Endothelial cell of umbilical vein (primary cell): ENCODE measurements at regions not wholly inside any gene's neighbourhood (a gene's known extent, or its start where the extent isn't known, plus 50 kb on each side); places are given as distances from the start of the nearest gene placed in this dataset.

Source experiments
- BruUV-seq: library from RNA; stranded (reverse); fragments of 400-500 nt; replicated peaks from 2 replicates; lab custom pipeline; 2021; lab: Mats Ljungman, UMichigan
- CTCF ChIA-PET: fragments of 300-600, 350-600 bp; sonication (Branson Sonifier 250); formaldehyde crosslinking; loops from one replicate; lab custom pipeline; 2021; ENCODE audit warnings: antibody characterized with exemption, inconsistent platforms; lab: Charles Lee
- POLR2A ChIA-PET: fragments of 300-600, 350-600 bp; sonication (Branson Sonifier 250); formaldehyde crosslinking; loops from one replicate; lab custom pipeline; 2021; ENCODE audit warnings: antibody characterized with exemption, inconsistent platforms; lab: Charles Lee
- DNase-seq: peaks from one replicate; pipeline ENCODE4 v3.0.0-alpha.2; 2011; ENCODE audit warnings: low read depth, low spot score
- FAIRE-seq: peaks from 2 replicates; lab custom pipeline; 2011; peaks lifted over from hg19 to GRCh38; lab: Jason Lieb, UNC
- H2AFZ ChIP-seq: 2 replicates; pipeline ENCODE4 v1.6.0; 2012; ENCODE audit warnings: low read depth, low read length, control low read depth, inconsistent platforms
- H3K27ac ChIP-seq: 2 replicates; pipeline ENCODE4 v1.5.1; 2011; ENCODE audit warnings: low read depth, mild to moderate bottlenecking, control low read depth, low read length, moderate library complexity; ENCODE audit not compliant: insufficient read depth
- H3K27me3 ChIP-seq, 2 experiments: 2 replicates each; pipeline versions ENCODE4 v1.6.0 to v1.6.1; 2011; ENCODE audit warnings: low read length in 2 of 2, mixed read lengths in 1 of 2; ENCODE audit not compliant: control insufficient read depth in 2 of 2, insufficient read depth in 2 of 2
- H3K36me3 ChIP-seq, 2 experiments: 2 replicates in 1 of 2; 3 replicates in 1 of 2; pipeline ENCODE4 v1.5.1; 2011; ENCODE audit warnings: low read length in 2 of 2, mild to moderate bottlenecking in 1 of 2, moderate library complexity in 1 of 2; ENCODE audit not compliant: control insufficient read depth in 2 of 2, insufficient read depth in 2 of 2; ENCODE audit errors: extremely low read depth in 1 of 2
- H3K4me1 ChIP-seq: 3 replicates; pipeline ENCODE4 v1.5.1; 2011; ENCODE audit warnings: mild to moderate bottlenecking, low read length; ENCODE audit not compliant: control insufficient read depth, insufficient read depth; ENCODE audit errors: extremely low read depth
- H3K4me2 ChIP-seq: 2 replicates; pipeline ENCODE4 v1.6.1; 2011; ENCODE audit warnings: low read length, control low read depth, mixed read lengths; ENCODE audit not compliant: insufficient read depth
- H3K4me3 ChIP-seq, 3 experiments: fragments of 200-600 bp in 1 of 3; sonication (generic), shearing (Covaris generic) in 1 of 3; replicated peaks in 1 of 3; 2 replicates each; pipeline ENCODE4 v1.5.1; 2011 to 2016; ENCODE audit warnings: control low read depth in 3 of 3, low read length in 3 of 3, mild to moderate bottlenecking in 2 of 3, inconsistent platforms in 1 of 3, low read depth in 1 of 3, moderate library complexity in 1 of 3; ENCODE audit not compliant: insufficient read depth in 1 of 3
- H3K79me2 ChIP-seq: 2 replicates; pipeline ENCODE4 v1.6.0; 2012; ENCODE audit warnings: low read length, inconsistent platforms; ENCODE audit not compliant: control insufficient read depth, insufficient read depth
- H3K9ac ChIP-seq: replicated peaks from 2 replicates; pipeline ENCODE3; 2011; ENCODE audit warnings: low read length, control low read depth; ENCODE audit not compliant: insufficient read depth; ENCODE audit errors: extremely low read depth
- H3K9me1 ChIP-seq: replicated peaks from 3 replicates; pipeline ENCODE4 v1.6.0; 2011; ENCODE audit warnings: mild to moderate bottlenecking, low read length; ENCODE audit not compliant: control insufficient read depth, insufficient read depth; ENCODE audit errors: extremely low read depth
- H3K9me3 ChIP-seq: replicated peaks from 2 replicates; pipeline ENCODE4 v1.5.1; 2012; ENCODE audit warnings: low read length, inconsistent platforms; ENCODE audit not compliant: control insufficient read depth, insufficient read depth
- H4K20me1 ChIP-seq: replicated peaks from 2 replicates; pipeline ENCODE3; 2011; ENCODE audit warnings: mild to moderate bottlenecking, low read length; ENCODE audit not compliant: control insufficient read depth, insufficient read depth; ENCODE audit errors: extremely low read depth
- CTCF ChIP-seq, 2 donors: IDR thresholded peaks; 1 replicate in 1 of 2; 2 replicates in 1 of 2; pipeline ENCODE4 v1.5.1; 2011; ENCODE audit warnings: low read length in 2 of 2, mild to moderate bottlenecking in 2 of 2, moderate library complexity in 2 of 2, control low read depth in 1 of 2, inconsistent platforms in 1 of 2, low read depth in 1 of 2; ENCODE audit not compliant: insufficient read depth in 1 of 2; ENCODE audit errors: extremely low read depth in 1 of 2
- EZH2 ChIP-seq: IDR thresholded peaks from 2 replicates; pipeline ENCODE4 v1.6.1; 2012; ENCODE audit warnings: borderline replicate concordance, low read depth, mild to moderate bottlenecking, moderate library complexity, low read length, inconsistent platforms; ENCODE audit not compliant: severe bottlenecking
- FOS ChIP-seq: IDR thresholded peaks from 2 replicates; pipeline ENCODE4 v1.6.1; 2011; ENCODE audit warnings: mild to moderate bottlenecking, low read length, moderate library complexity, borderline replicate concordance; ENCODE audit not compliant: insufficient read depth
- GATA2 ChIP-seq: IDR thresholded peaks from 2 replicates; pipeline ENCODE4 v1.7.0; 2011; ENCODE audit warnings: low read depth, mild to moderate bottlenecking, moderate library complexity, mixed read lengths, low read length; ENCODE audit not compliant: insufficient read length, insufficient read depth
- JUN ChIP-seq: IDR thresholded peaks from 2 replicates; pipeline ENCODE4 v1.6.1; 2011; ENCODE audit warnings: borderline replicate concordance, low read depth; ENCODE audit not compliant: insufficient read length, insufficient read depth
- MYC ChIP-seq: IDR thresholded peaks from one replicate; pipeline ENCODE4 v1.6.1; 2011; ENCODE audit warnings: mild to moderate bottlenecking, low read depth, low read length
- POLR2A ChIP-seq: IDR thresholded peaks from 2 replicates; pipeline ENCODE4 v1.6.1; 2012; ENCODE audit warnings: low read depth, mild to moderate bottlenecking, control low read depth, low read length
- POLR2AphosphoS5 ChIP-seq: IDR thresholded peaks from 2 replicates; pipeline ENCODE4 v1.6.1; 2012; ENCODE audit warnings: low read depth, mild to moderate bottlenecking, control low read depth, low read length, moderate library complexity; ENCODE audit not compliant: insufficient read depth
- dilution Hi-C: fragments of 300-500 bp; cut with MboI; formaldehyde crosslinking; loops from one replicate; pipeline ENCODE4 v1.15.0; 2019; ENCODE audit warnings: low sequenced_read_pairs; ENCODE audit not compliant: extremely low pct_ligation_motif_present
- intact Hi-C: fragments of 100-400 bp; cut with micrococcal nuclease; formaldehyde crosslinking; loops from one replicate; pipeline ENCODE4 v1.10.0; 2022
- TF ChIP-seq, protein P1 (sequence below): IDR thresholded peaks from 2 replicates; pipeline ENCODE4 v1.6.1; 2011; ENCODE audit not compliant: insufficient read depth, insufficient read length

- POLR2A ChIA-PET = no interaction called here
These were observed 162.5 kb downstream of the C3orf38 start for GRCh38 chr3:88312256-88312655.

More at GRCh38 chr3:88312256-88312655, 162.5 kb downstream of the C3orf38 start:
- Histone ChIP-seq H3K9me3 (no peaks in the 10 kb centered on the region), H3K27me3 (no peaks in the 10 kb centered on the region), H3K9me1 (no peaks in the 10 kb centered on the region), H3K4me2 (no peak overlapping the region), H3K9ac (no peak overlapping the region), H2AFZ (no peak overlapping the region), H3K79me2 (no peaks in the 10 kb centered on the region), H3K4me1 (no peaks in the 10 kb centered on the region), H3K4me3 (no peak overlapping the region), H4K20me1 (no peaks in the 10 kb centered on the region), H3K36me3 (no peaks in the 10 kb centered on the region), H3K27ac (no peak overlapping the region)
- BruUV-seq = no TSS peak
- TF ChIP-seq FOS = no peak
- TF ChIP-seq MYC = no peak
- no peak for TF ChIP-seq JUN
- no peak for TF ChIP-seq CTCF (IDR thresholded peaks at IDR 0.05; ENCODE audit: extremely low read depth in 1 of 2, insufficient read depth in 1 of 2, low read depth in 1 of 2, low read length in 2 of 2)
- TF ChIP-seq GATA2 = no peak
- no peak for TF ChIP-seq POLR2AphosphoS5
- TF ChIP-seq, protein P1, sequence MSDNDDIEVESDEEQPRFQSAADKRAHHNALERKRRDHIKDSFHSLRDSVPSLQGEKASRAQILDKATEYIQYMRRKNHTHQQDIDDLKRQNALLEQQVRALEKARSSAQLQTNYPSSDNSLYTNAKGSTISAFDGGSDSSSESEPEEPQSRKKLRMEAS = no peak
- no peak for TF ChIP-seq POLR2A
- TF ChIP-seq EZH2 = no peak
- intact Hi-C loops = no loop called here
- CTCF ChIA-PET = no interaction called here
- dilution Hi-C loops = no loop called here
- DNase-seq (no peak), FAIRE-seq (no peak)
